ENCODE measurements at regions not wholly inside any gene's neighbourhood (a gene's known extent, or its start where the extent isn't known, plus 50 kb on each side); places are given as distances from the start of the nearest gene placed in this dataset.
A peak's percentile ranks its signal among the peaks of the same experiment; 100 is the strongest.

DNA sequence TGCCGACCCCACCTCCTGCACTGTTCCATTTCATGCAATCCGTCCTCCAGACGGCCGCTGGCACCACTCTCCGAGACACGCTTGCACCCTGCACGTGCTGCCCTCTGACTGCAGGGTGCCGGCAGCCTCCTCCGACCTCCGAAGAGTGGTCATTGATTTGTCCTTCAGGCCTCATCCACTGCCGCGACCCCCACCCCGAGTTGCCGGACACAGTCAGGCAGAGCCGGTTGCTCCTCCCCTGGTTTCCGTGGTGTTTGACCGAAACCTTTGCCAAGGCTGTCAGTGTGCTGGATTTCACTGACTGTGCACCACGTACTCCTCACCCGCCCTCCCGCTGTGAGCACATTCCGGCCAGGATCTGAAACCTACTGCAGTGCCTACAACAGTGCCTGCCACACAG lies 156.4 kb upstream of the PDE10A start:
- no peak for DNase-seq

DNA sequence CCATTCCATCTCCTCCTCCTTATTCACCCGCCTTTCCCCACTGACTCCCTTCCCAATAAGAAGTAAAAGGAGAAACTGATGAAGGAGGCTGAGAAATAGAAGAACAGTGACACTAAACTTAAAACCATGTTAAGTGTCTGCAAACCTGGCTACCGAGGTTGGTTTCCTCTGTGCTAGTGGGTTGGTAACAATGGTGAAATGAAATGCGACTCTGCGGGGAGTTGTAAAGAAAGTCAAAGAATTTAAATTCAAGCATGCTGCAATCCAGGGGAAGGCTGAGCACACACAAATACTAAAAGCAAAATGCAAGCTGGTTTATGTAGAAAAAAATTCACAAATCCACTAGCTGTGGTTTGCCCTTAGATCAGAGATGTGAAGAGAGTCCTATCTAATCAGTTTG lies 155.2 kb upstream of the PDE10A start:
- DNase-seq = no peak

DNA sequence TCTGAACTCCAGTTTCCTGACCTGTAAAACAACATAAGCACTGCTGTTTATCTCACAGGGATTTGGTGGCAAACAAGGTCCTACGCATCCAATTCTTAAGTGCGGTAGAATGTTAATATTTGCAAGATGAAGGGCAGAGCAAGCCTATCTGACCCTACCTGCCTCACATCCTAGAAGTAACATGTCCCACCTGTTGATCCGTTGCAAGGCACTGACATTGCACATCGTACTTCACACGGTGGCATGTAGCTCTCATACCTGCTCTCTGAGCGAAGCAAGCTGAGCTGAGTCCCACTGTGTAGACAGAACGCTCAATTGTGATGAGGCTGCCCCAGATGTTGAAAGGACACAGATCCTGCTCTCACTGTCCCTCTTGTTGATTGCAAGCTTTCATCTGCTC lies 154.7 kb upstream of the PDE10A start:
- DNase-seq = no peak

DNA sequence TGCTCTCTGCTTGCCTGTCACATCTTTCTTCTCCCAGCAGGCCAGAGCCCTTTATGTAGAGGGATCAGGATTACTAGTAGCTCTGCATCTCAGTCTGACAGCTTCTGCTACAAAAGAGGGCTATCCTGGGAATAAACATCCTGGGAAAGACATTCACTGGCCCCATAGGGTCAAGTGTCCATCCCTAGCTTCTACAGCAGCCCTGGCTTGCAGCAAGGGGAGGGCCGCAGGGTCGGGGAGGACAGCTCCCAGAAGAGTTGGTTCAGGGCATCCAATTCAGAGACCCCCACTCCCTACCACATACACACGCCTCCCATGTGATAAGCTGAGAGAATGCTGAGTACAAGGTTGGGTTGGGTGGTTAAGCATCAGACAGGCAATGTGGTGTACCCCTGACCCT lies 154.1 kb upstream of the PDE10A start:
- no peak for DNase-seq

DNA sequence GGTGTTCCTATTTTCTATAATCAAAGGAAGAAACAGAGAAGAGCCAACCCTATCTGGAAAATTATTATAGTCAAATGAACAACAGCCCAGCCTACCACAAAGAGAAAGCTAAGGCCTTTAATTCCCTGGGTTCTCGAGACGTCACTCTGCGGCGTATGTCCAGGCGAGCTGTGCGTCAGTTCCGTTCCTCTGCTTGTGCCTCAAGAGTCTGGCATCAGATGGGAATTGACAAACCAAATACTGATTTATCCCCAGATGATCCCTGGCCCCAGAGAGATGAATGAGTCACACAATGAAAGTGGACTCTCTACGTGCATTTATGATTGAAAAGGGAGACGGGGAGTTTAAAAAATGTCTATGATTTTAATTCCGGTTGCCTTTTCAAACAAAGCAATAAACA lies 151.6 kb upstream of the PDE10A start:
- DNase-seq = no peak

DNA sequence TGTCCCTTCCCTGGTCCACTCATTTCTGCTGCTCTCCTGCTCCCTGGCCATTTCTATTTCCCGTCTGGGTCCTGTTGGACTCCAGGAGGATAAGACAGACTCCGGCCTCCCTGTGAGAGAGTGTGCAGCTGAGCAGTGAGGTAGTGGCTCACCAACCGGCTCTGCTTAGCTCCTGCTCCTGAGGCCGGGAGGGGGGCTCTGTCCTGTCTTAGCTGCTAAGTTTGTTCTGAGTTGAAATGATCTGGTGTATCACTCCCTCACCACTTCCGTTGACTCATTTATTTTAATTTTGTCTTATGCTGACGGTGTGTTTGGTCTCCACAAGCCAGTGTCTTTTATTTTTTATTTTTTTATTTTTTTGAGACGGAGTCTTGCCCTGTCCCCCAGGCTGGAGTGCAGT lies 148.5 kb upstream of the PDE10A start:
- DNase-seq = no peak

DNA sequence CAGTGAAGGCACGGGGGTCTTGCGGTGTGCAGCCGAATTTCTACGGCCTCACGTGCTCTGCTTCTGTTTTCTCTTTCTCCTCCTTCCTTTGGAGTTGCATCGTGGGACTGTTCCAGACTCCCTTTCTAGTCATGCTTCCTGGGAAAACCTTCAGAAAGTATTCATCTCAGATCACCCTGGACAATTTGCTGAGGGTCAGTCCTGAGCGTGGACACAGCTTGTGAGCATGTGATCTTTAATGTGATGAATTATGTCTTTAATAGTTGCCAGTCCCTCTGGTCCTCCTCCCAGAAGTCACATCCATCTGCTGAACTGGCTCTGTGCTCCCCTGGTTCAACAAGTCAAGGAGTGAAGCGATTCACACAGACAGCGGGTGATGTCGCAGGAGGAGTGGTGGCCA lies 145.0 kb upstream of the PDE10A start:
- no peak for DNase-seq

DNA sequence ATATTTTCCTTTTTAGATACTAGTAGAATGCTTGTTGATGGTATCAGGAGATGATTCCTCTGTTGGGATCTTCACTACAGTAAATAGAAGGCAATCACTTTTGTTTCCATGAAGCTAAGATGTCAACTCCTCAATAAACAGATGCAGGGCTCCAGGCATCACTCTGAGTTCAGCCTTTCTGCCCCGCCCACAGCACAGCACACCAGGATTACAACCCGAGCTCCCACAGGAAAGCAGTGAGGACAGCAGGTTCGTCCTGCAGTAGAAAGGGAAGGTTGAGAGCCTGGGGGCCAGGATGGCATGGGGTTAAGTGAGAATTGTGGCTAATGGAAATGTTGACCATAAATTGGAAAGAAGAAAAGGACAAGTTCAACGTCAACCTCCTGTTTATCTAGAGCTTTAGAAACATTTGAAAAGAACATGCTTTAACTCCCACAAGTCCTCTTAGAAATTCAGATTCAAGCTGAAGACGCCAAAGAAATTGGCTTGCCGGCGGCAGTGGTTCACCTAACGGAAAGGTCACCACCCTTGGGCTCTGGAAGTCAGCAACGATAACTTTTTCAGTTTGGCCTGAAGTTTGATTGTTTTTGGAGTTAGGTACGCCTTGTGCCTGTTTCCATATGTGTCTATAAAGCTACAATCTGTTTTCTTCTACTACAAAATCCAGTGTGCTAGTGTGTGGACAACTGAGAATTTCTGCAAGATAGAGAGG lies 144.4 kb upstream of the PDE10A start:
- DNase-seq = no peak

DNA sequence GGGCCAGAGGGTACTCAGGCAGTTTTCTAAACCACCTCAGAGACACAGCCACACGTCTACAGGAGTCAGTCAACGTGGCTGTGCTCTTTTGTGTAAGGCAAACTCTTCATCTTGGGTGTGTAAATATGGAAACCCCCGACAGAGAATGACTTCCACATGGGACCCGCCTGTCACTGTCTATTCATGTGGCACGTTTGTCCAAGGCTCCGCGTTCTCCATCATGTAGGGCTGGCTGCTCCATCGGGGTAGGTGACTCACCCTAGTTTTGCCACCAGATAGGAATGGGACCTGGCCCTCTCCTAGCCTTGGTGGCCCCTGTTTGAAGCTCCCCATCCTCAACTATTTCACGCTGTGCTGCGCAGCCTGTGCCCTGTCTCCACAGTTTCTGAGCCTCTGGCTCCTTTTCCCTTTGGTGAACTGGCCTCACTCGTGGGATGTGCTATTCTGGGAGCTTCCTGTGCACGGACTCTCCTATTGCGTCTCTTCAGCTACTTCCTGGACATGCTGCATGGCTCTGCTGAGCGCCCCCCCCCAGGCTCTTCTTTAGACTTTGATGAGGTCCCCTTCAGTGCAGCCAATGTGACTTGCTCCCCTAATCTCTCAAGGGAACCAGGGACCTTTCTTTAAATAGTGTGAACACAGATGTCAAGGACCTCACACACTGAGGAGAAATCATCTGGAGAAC lies 143.2 kb upstream of the PDE10A start:
- DNase-seq = no peak

DNA sequence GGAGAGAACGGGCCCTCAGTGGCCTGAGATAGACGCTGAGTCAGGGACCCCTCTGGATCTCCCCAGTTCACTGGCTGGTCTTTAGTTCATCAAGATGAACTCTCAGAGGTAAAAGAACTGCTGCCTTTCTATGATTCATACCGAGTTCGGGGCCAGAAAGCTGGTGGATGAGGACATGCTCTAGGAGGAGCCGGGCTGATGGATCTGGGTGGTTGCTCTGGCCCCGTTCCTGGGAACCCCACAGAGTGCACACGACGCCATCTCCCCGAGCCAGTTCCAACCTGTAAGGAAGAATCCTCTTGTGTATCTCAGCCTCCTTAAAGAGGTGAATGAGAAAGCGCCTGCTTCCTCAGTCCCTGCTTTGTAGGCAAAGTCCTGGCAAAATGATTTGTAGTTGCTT lies 142.6 kb upstream of the PDE10A start:
- no peak for DNase-seq

DNA sequence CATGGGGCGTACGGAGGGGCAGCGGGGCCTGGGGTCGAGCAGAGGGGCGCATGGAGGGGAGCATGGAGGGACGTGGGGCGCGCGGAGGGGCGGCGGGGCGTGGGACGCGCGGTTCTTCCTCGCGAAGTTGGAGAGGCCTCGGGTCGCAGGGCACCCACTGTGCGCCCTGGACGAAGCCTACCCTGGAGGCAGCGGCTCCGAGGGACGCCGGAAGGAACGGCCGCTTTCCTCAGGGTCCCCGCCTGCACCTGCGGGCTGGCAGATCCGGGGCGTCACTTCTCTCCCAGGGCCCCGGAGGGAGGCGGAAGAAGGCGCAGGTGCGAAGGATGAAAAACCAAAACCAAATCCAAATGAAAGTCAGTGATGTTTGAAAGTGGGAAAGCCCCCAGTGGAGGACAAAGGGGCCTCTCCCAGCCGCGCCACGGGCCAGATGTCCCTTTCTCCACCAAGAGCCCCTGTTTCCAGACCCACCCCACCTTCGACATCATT lies 142.1 kb upstream of the PDE10A start:
- DNase-seq = no peak

DNA sequence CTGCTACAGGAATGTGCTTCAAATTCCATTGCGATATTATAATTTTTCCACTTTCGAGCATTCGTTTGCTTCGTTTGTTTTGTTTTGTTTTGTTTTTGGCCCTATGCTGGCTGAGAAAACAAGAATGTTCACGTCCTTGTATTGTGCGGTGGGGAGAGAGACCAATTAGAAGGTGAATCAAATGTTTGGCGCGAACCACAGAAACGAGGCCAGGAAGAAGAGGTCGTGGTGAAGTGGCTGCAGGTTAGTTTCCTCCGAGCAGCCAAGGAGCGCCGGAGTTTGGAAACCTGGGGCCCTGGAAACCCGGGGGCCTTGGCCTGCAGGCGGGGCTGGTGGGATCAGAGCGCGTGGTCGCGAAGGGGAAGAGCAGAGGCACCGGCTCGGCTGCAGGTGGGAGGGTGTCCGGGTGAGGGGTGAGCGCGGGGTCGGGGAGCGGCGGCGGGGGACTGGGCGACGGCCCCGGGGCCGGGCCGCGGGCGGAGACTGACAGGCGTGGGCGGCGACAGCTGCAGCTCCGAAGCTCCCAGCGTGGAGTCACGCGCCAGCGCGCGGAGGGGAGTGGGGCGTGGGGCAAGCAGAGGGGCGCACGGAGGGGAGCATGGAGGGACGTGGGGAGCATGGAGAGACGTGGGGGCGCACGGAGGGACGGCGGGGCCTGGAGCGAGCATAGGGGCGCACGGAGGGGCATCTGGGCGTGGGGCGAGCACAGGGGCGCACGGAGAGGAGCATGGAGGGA lies 141.5 kb upstream of the PDE10A start:
- peak; percentile 45 for DNase-seq

DNA sequence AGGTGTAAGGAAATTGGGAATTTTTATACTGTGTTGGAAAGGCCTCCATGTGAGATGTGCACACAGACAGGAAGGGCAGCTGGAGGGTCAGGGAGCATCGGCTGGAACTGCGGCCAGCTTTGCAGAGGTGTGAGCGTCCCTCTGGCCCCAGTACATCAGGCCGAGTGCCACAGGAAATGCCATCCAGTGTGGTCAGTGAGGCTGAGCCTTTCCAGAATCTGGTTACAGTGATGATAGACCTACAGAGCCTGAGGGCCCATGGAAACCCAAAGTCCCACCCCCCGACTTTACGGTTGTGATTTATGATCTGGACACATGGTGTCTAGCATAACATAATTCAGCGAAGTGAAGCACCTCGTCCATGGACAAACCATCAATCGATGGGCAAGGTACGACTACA lies 137.3 kb upstream of the PDE10A start:
- no peak for DNase-seq

DNA sequence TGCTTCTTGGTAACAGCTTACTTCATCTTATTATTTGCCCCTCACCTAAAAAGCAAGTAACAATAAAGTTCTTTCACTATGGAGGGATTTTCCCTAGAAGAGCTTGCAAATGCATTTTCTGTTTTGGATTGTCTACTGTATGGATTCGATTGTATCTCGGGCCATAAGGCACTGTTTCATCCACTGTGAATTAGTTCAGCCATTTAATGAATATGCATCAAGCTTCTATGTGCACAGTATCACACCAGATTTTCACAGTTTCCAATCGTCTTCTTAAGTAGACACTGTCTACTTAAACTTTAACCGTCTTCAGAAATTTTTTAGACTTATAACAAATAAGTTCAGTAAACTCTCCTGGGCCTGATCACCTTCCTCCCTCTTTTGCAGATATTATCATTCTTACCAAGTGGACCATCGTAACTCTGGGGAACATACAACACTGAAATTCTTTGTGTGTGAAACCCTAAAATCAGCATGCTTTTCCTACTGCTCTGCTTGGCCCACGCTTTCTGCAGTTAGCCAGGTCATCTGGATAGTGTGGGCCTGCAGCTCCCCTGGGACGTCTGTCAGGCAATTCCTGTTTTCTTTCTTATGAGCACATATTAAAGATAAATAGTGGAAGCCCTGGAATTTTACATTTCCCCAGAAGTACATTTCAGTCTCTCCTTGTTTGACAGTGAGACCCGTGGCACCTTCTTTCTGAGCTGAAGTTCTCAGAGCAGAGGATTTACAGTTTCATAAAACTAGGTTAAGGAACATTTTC lies 136.5 kb upstream of the PDE10A start:
- peak; percentile 46 for DNase-seq

DNA sequence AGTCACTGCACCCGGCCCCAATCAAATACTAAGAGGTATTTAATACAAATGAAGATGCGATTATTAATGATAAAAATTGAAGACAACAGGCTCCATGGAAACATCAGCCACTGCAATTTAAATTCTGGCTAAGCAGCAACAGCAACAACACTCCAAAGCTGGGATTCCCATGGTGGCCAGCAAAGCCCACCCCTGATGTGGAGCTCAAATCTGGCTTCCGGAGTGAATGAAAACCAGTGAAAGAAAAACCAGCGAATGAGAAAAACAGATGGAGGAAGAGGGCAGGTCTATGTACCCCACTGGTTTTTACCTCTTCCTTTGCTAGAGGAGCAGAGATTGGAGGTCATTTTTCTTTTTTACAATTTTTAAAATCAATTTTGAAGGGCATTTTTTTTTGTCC lies 135.9 kb upstream of the PDE10A start:
- no peak for DNase-seq

DNA sequence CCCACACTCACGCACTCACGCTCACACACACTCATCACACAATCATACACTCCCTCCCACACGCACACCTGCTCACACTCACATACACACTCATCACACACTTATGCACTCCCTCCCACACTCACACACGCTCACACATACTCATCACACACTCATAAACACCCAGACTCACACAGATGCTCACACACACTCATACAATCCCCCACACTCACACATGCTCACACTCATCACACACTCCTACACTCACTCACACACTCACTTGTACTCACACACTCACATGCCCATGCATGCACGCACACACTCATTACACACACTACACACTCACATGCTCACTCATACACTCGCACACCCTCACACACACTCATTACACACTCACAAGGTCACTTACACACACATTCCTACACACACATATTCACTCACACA lies 131.1 kb upstream of the PDE10A start:
- no peak for DNase-seq

DNA sequence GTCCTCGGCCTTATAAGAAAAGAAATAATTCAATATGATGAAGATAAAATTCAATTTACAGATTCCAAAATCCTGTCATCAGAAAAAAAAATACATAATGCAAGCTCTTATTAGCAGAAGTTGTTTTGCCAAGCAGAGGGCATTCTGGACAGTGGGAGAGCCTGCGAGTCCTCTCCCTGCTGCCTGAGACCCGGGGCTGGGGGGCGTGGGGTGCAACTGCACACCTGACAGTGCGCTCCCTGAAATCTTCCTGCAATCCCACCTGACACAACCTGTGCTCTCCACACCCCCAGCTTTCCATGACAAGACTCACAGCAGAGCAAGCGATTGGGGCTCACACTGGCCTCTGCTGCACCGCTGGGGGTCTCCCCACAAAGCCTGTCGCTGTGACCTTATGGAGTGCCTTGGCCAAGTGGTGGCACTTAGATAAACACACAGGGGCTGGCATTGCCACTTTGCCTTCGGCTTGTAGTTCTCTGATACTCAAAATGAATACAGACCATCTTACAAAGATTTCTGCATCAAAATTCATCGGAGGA lies 130.3 kb upstream of the PDE10A start:
- no peak for DNase-seq

DNA sequence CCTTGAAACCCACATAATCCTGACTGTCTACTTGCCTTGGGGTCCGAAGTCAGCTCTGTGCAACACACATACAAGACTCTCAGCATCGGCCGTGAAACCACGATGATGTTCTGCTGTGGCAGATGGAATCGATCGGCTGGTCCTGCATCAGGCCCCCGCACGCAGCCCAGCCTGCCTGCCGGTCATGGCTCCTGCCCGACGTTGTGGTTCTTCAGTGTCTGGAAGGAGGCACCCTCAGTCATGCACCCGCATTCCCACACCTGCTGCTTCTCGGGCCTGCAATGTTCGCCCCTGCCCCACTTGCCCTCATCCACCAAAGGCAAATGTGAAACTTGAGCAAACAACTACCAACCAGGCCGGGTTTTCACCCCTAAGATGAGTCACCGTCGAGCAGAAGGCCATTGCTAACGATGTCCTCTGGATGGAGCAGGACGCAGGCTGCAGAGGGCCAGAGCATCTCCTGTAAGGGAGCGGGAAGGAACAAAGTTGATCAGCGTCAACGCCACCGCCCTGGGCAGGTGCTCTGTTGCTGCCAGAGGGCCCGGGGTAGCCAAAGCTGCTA lies 128.9 kb upstream of the PDE10A start:
- no peak for DNase-seq

DNA sequence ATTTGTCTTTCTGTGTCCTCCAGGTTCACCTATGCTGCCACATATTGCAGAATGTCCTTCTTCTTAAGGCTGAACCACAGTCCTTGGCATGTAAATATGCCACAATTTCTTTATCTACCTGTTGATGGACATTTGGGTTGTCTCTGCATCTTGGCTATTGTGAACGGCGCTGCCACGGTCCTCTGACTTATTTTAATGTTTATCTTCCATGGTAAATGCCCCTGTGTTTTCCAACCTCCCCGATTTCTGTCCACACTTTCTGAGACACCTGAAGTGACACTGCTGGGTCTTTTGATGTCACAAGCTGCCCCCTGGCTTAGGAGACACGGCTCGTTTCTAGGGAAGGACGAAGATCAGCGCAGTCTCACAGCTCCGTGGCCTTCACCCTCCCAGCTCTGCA lies 128.3 kb upstream of the PDE10A start:
- no peak for DNase-seq

DNA sequence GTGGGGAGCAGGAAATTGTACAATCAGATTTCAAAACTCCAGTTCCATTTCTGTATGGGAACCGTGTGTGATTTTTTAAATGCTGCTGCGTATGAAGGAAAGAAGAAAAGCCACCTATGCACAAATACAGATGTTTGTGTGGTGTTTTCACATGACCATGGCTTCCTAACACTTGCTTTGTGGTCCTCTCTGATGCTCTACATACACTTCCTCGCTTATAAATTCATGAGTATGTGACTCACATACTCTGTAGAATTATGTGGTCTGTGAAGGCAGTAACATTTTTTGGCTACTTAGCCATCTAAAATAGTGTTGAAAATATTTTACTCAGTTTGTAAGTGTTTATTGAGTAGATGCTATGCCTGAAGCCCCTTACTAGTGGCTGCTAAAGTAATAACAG lies 119.8 kb upstream of the PDE10A start:
- DNase-seq = no peak

DNA sequence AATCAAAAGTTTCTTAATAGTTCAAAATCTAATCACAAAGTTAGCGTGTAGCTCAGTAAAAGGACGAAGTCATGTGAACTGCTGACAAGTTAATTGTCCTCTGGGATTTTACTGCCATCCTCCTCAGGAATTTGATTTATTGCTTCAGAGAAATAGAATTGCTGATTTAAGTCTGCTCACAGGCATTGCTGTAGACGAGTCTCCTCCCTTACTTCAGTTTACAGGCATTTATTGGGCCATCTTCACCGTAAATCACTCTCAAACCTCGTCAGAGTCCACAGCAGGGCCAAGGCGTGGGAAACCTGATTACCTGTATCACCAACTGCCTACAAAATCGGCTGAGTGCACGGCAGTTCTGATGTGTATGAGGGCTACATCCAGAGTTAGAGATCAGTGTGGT lies 119.1 kb upstream of the PDE10A start:
- no peak for DNase-seq

DNA sequence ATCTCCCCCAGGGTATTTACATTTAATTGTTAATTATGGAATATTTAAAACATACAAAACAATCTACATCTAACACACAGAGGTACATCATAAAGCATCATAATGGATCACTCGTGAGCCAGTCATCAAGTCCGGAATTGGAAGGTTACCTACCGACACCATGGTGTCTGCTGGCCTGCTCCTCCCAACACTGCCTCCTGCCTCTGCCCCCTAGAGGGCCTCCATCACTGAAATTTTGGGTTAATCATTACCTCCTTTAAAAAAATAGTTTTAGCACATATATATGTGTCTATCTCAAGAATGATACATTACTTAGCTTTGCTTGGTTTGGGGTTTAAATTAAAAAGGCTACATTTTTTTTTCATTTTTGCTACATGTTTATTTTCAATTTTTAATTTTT lies 114.6 kb upstream of the PDE10A start:
- no peak for DNase-seq
